B cell (primary cell): ENCODE measurements at regions not wholly inside any gene's neighbourhood (a gene's known extent, or its start where the extent isn't known, plus 50 kb on each side); places are given as distances from the start of the nearest gene placed in this dataset.
"Not testable (repeated sequence)": the region's sequence is repeated elsewhere in the genome, so short reads cannot be mapped to it uniquely, and the experiment has no call there.

Experiments used
- ATAC-seq: fragments of 200-7000 bp; cut with Tn5 transposase; one replicate; pipeline ENCODE4 v1.10.0; 2021; ENCODE audit warnings: low read depth, mild to moderate bottlenecking, moderate number of reproducible peaks, moderate library complexity
- CTCF ChIA-PET: fragments of 350-600 bp; sonication (Branson Sonifier 250); formaldehyde crosslinking; loops from one replicate; lab custom pipeline; 2021; ENCODE audit warnings: antibody characterized with exemption, inconsistent platforms; lab: Charles Lee
- POLR2A ChIA-PET: fragments of 350-600 bp; sonication (Branson Sonifier 250); formaldehyde crosslinking; loops from one replicate; lab custom pipeline; 2021; ENCODE audit warnings: antibody characterized with exemption; lab: Charles Lee
- DNase-seq: peaks from one replicate; pipeline ENCODE4 v3.0.0; 2013
- H2AFZ ChIP-seq: 2 replicates; pipeline ENCODE4 v1.6.1; 2012; ENCODE audit warnings: mild to moderate bottlenecking, low read depth, low read length; ENCODE audit not compliant: insufficient read depth, poor library complexity, severe bottlenecking
- H3K27ac ChIP-seq, 2 donors: 1 replicate in 1 of 2; 2 replicates in 1 of 2; pipeline ENCODE4 v1.5.1; 2012 to 2013; ENCODE audit warnings: low read length in 2 of 2, mild to moderate bottlenecking in 2 of 2, moderate library complexity in 1 of 2
- H3K27me3 ChIP-seq, 4 experiments: fragments of 200-600 bp in 1 of 4; sonication (generic) in 1 of 4; replicated peaks in 1 of 4; 1 replicate in 2 of 4; 2 replicates in 2 of 4; pipeline versions ENCODE4 v1.6.1 to v1.7.0; 2013 to 2016; ENCODE audit warnings: low read length in 3 of 4, mild to moderate bottlenecking in 2 of 4, mixed read lengths in 1 of 4, moderate library complexity in 1 of 4; ENCODE audit not compliant: insufficient read depth in 4 of 4, control insufficient read depth in 3 of 4; ENCODE audit errors: control extremely low read depth in 1 of 4
- H3K36me3 ChIP-seq, 2 experiments: replicated peaks in 1 of 2; 1 replicate in 1 of 2; 2 replicates in 1 of 2; pipeline versions ENCODE4 v1.6.1 to v1.7.1; 2013; ENCODE audit warnings: low read length in 1 of 2; ENCODE audit not compliant: insufficient read depth in 2 of 2, control insufficient read depth in 1 of 2; ENCODE audit errors: control extremely low read depth in 1 of 2, extremely low read depth in 1 of 2
- H3K4me1 ChIP-seq, 2 donors: fragments of 200-600 bp in 1 of 2; sonication (generic) in 1 of 2; 1 replicate in 1 of 2; 2 replicates in 1 of 2; pipeline versions ENCODE4 v1.5.1 to v1.6.1; 2013 to 2017; ENCODE audit warnings: low read length in 2 of 2; ENCODE audit not compliant: control insufficient read depth in 2 of 2, insufficient read depth in 2 of 2
- H3K4me2 ChIP-seq: replicated peaks from 2 replicates; pipeline ENCODE3; 2012; ENCODE audit warnings: mild to moderate bottlenecking, low read depth, low read length; ENCODE audit not compliant: poor library complexity, severe bottlenecking
- H3K4me3 ChIP-seq, 5 experiments: fragments of 200-600 bp in 1 of 5; sonication (generic) in 1 of 5; 1 replicate in 3 of 5; 2 replicates in 2 of 5; pipeline versions ENCODE4 v1.5.1 to v1.7.0; 2011 to 2016; ENCODE audit warnings: low read length in 4 of 5, mild to moderate bottlenecking in 4 of 5, low read depth in 2 of 5, control low read depth in 1 of 5, moderate library complexity in 1 of 5; ENCODE audit not compliant: insufficient read depth in 1 of 5; ENCODE audit errors: control extremely low read depth in 1 of 5, extremely low read depth in 1 of 5
- H3K79me2 ChIP-seq: fragments of 200-600 bp; sonication (generic); one replicate; pipeline ENCODE4 v1.6.0; 2016; ENCODE audit warnings: low read length; ENCODE audit not compliant: control insufficient read depth, insufficient read depth
- H3K9ac ChIP-seq: fragments of 200-600 bp; sonication (generic); 2 replicates; pipeline ENCODE4 v1.6.1; 2017; ENCODE audit warnings: mild to moderate bottlenecking, low read length, moderate library complexity
- H3K9me3 ChIP-seq, 3 donors: one replicate each; pipeline versions ENCODE4 v1.6.1 to v1.7.1; 2013; ENCODE audit warnings: low read length in 2 of 3; ENCODE audit not compliant: control insufficient read depth in 2 of 3, insufficient read depth in 1 of 3; ENCODE audit errors: control extremely low read depth in 1 of 3
- H4K20me1 ChIP-seq: 2 replicates; pipeline ENCODE4 v1.6.0; 2012; ENCODE audit warnings: mild to moderate bottlenecking, low read length; ENCODE audit not compliant: insufficient read depth, control insufficient read depth, poor library complexity, severe bottlenecking
- H3K27ac Mint-ChIP-seq: one replicate; pipeline ENCODE4 v1.8.0; 2021; ENCODE audit warnings: mixed read lengths
- H3K27me3 Mint-ChIP-seq: one replicate; pipeline ENCODE4 v1.8.0; 2021; ENCODE audit warnings: mixed read lengths
- H3K4me1 Mint-ChIP-seq: one replicate; pipeline ENCODE4 v1.8.0; 2021; ENCODE audit warnings: mixed read lengths
- H3K4me3 Mint-ChIP-seq: one replicate; pipeline ENCODE4 v1.8.0; 2021; ENCODE audit warnings: mixed read lengths
- H3K9me3 Mint-ChIP-seq: one replicate; pipeline ENCODE4 v1.8.0; 2022; ENCODE audit warnings: mixed read lengths; ENCODE audit not compliant: insufficient read depth
- WGBS: methylation state at CpG from one replicate; pipeline ENCODE4 v1.1.5; 2013; ENCODE audit warnings: missing lambda C conversion rate; ENCODE audit not compliant: insufficient coverage; 5-methylcytosine and 5-hydroxymethylcytosine counted together
- intact Hi-C: fragments of 100-400 bp; cut with micrococcal nuclease; formaldehyde crosslinking; loops from one replicate; pipeline ENCODE4 v1.10.0; 2022

DNA sequence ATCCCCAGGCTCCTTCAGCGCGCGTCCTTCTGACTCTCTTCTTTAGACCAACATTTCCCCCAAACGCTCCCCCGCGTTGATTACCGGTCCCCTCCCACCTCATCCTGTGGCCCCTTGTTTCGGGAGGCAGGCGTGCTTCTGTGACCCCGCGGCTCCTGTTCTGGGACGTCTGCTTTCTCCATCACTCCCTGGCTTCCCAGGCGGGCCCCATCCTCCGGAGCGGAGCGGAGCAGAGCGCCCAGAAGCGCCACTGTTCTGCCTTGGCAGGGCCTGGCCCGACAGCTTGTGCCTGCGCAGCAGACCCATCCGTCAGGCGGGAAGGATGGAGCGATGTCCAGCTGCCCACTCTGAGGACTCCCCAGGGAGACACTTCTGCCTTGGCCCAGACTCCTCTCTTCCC lies 1689.8 kb upstream of the DEFB115 start:
- ATAC-seq, H3K9me3 ChIP-seq, H3K36me3 ChIP-seq, H3K4me1 Mint-ChIP-seq, H3K27ac ChIP-seq, H3K79me2 ChIP-seq, H3K9me3 Mint-ChIP-seq, POLR2A ChIA-PET, H3K27ac Mint-ChIP-seq, H3K27me3 ChIP-seq, CTCF ChIA-PET, H3K9ac ChIP-seq, H3K27me3 Mint-ChIP-seq, H4K20me1 ChIP-seq, H3K4me3 Mint-ChIP-seq, intact Hi-C loops, H3K4me2 ChIP-seq, DNase-seq, H3K4me1 ChIP-seq, H3K4me3 ChIP-seq, H2AFZ ChIP-seq: not testable (repeated sequence)
- WGBS = 55% methylated on average over 18 of the region's 23 CpGs

DNA sequence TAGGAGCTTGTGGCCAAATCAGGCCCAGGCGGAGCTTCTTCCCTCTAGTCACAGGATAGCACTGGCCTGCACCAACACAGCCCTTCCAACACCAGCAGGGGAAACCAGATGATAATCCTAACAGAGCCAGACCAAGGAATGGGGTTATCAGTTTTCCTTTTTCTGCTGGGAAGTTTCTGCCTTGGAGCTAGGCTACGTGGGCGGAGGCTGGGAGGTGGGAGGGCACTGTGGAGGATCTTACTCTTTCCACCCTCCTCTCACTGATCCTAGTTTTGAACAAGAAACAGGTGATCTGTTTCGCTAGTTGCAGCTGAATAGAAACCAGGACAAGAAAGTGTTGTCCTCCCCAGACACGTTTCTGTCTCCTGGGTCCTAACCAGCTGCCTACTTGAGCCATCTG lies 1687.3 kb upstream of the DEFB115 start:
- whole genome bisulfite sequencing = 28% methylated on average over 2 of the region's 5 CpGs
- H3K79me2 ChIP-seq, H3K9me3 ChIP-seq, H3K36me3 ChIP-seq, H3K9me3 Mint-ChIP-seq, H2AFZ ChIP-seq, intact Hi-C loops, H3K27me3 Mint-ChIP-seq, H3K9ac ChIP-seq, H3K4me3 Mint-ChIP-seq, H3K4me3 ChIP-seq, H3K27ac ChIP-seq, ATAC-seq, CTCF ChIA-PET, H3K4me1 ChIP-seq, H3K4me1 Mint-ChIP-seq, H3K4me2 ChIP-seq, H3K27me3 ChIP-seq, H3K27ac Mint-ChIP-seq, DNase-seq, POLR2A ChIA-PET, H4K20me1 ChIP-seq: not testable (repeated sequence)

DNA sequence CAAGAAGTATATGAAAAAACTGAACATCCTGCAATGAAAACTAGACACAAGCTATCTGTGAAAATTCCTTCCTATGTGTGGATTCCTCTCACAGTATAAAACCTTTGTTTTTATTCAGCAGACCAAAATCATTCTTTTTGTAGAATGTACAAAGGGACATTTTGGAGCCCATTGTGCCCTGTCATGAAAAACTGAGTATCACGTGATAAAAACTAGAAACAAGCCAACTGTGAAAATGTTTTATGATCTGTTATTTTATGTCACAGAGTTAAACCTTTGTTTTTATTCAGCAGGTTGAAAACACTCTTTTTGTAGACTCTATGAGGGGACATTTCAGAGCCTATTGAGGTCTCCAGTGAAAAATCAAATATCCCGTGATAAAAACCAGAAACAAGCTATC lies 1667.9 kb upstream of the DEFB115 start:
- H3K4me2 ChIP-seq, H3K27ac ChIP-seq, intact Hi-C loops, H3K4me3 ChIP-seq, H3K27me3 ChIP-seq, H3K79me2 ChIP-seq, H3K9me3 Mint-ChIP-seq, H3K27me3 Mint-ChIP-seq, H3K36me3 ChIP-seq, H2AFZ ChIP-seq, H3K27ac Mint-ChIP-seq, POLR2A ChIA-PET, ATAC-seq, H3K9ac ChIP-seq, H3K4me1 ChIP-seq, H3K4me1 Mint-ChIP-seq, DNase-seq, H4K20me1 ChIP-seq, CTCF ChIA-PET, H3K4me3 Mint-ChIP-seq, H3K9me3 ChIP-seq: not testable (repeated sequence)
- no CpG with 5 or more reads among the region's 2 CpGs for whole genome bisulfite sequencing

DNA sequence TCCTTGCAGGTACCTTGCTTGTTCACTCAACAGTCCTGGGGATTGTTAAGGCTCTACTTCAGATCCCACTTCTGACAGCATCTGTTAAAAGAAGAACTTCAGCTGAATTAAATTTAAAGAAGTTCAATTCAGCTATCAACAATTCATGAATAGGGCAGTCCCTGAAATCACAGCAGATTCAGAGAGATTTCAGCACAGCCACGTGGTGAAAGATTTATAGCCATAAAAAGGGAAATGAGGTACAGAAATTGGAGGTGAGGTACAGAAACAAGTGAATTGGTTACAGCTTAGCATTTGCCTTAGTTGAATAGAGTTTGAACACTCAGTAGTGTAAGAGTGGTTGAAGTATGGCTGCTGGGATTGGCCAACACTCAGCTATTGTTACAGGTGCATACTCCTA lies 1653.3 kb upstream of the DEFB115 start:
- H3K36me3 ChIP-seq, CTCF ChIA-PET, H3K27me3 Mint-ChIP-seq, H3K27me3 ChIP-seq, H2AFZ ChIP-seq, H3K9me3 ChIP-seq, intact Hi-C loops, H3K4me1 Mint-ChIP-seq, H3K9me3 Mint-ChIP-seq, H3K27ac Mint-ChIP-seq, H4K20me1 ChIP-seq, ATAC-seq, H3K4me3 Mint-ChIP-seq, H3K4me2 ChIP-seq, H3K79me2 ChIP-seq, DNase-seq, H3K4me3 ChIP-seq, POLR2A ChIA-PET, H3K4me1 ChIP-seq, H3K9ac ChIP-seq, H3K27ac ChIP-seq: not testable (repeated sequence)
- 8% methylated on average over 1 of the region's 1 CpG for WGBS
